GM21737 (cell line): ENCODE measurements at regions not wholly inside any gene's neighbourhood (a gene's known extent, or its start where the extent isn't known, plus 50 kb on each side); places are given as distances from the start of the nearest gene placed in this dataset.

Experiments used
- ATAC-seq: cut with Tn5 transposase; IDR thresholded peaks from one replicate; pipeline ENCODE4 v1.9.1; 2021; ENCODE audit warnings: mild to moderate bottlenecking, moderate library complexity; ENCODE audit not compliant: unreplicated experiment

- no peak for ATAC-seq
These were observed 84.6 kb upstream of the FSTL4 start for GRCh38 chr5:133696782-133697507.

- no peak for ATAC-seq
These were observed 83.8 kb upstream of the FSTL4 start for GRCh38 chr5:133696006-133696584.

- no peak for ATAC-seq
These were observed 82.0 kb upstream of the FSTL4 start for GRCh38 chr5:133694181-133694831.

DNA sequence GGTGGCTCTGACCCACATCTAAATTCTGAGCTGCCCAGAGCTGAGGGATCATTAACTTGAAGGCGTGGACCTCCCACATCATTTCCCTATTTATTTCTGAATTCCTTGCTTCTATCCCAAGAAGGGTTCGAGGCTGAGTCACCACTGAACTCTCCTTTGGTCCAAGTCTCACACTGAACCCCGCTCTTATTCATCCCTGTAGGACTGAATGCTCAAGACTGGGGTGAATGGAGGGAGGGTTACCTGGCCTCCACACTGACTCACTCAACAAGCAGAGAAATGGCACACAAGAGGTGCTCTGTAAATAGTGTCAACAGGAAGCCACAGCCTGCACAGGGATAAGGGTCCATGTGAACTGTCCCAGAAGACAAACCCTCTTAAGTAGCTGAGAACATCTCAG lies 79.1 kb upstream of the FSTL4 start:
- ATAC-seq, result no peak

DNA sequence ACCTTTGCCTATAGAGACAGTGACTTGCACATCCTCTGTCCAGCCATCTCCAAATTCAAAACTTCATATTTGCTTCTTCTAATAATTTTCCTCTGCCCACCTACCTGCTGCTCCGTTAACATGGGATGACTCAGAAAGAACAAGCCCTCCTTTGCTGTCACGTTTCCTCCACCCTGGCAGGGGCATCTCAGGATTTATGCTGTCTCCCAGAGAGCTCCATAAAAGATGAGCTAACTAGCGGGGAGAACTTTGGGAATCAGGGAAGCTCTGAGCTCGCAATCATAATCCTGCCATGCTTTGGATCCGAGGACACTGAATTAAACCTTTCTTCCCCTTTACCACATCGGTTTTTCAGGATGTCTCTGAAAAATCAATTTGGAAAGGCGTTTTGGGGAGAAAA lies 78.4 kb upstream of the FSTL4 start:
- ATAC-seq, result no peak

GRCh38 chr5:133688391-133688790 lies 76.0 kb upstream of the FSTL4 start:
- no peak for ATAC-seq

DNA sequence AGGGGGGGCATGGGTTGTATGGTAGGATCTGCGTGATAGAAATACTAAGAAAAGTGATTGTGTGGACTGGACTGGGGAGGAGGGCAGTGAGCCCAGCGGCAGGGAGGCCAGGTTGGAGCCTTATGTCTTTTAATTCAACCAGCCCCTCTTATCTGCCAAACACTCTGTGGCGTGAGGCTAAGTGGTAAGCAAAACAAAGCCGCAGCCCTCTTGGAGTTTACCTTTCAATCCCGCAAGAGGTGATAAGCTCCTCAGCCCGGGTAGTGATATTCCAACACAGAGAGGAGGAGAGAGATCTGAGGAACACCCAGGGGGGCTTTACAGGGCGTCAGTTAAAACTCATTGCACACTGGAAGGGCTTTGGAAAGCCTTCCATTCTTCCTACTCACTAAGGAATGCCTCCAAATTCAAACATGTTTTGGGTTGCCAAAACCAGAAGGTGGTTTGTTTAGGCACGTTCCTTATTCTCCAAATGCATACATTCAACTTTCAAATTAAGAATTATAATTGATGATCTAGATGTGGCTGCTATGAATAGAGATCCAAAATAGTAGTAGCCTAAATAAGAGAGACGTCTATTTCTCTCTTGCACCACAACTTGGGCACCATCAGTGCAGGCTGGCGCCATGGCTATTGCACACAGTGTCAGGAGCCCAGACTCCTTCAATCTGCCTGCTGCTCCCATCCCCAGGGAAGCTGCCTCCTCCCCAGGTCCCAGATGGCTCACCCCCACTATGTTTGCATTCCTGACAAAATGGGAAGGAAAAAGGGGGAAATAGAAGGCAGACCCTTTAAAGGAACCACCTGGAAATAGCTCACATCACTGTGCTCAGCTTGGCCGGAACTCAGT lies 75.1 kb upstream of the FSTL4 start:
- ATAC-seq, result no peak

DNA sequence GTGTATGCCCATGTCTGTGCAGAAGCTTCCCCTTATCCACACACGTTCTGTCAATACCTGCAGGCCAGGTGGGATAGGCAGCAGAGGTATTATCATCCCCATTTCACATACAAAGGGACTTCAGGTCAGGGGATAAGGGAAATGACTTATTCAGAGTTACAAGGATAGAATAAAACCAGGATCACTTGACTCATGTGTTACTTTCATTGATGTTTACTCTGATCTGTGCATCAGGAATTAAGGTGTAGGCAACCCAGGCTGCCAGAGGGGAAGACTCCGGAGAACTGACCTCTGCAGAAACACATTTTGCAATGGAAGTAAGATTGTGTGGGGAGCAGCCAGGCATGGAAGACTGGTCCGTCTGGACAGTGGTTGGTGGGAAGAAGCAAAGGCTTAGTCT lies 74.2 kb upstream of the FSTL4 start:
- ATAC-seq, result no peak

- no peak for ATAC-seq
These were observed 73.2 kb upstream of the FSTL4 start for GRCh38 chr5:133685402-133686018.

DNA sequence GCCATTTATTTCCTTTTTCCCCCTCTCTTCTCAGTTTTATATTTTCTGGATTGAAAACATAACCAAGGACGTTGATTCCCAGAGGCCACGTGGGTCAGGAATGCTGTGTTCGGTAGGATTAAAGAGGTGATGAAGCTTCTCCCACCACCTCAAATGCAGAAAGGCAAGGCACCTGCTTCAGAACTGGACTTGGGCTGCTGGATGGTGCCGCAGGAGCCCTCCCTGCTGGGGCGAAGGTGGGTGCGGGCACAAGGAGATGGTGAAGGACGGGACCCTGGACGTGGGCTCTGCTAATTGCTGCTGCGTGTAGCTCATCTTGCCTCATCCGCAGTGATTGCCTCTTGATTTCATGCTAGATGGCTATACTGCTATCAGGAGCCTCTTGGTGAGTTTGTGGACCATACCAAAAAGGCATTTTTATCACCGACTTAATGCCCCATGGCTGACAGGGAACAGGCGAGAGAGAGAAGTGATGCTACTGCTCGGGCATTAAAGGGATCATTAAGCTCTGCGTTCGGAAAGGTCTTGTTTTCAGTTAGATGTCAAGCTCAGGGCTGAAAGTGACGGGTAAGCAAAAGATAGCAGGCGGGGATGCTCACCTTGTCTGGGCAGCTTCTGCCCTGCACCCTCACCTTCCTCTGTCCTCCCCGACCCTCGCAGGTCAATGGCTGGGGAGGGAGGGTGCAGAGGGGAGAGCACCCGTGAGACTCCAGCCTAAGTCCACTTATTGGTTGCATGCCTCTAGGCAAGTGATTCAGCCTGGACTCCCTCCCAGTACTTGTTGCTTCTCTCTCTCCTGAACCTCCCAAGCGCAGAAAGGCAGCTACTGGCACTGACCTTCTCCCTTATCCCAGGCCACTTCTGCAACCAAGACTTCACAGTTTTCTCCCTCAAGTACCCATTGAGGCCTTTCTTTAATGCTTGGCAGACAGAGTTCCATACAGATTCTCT lies 71.6 kb upstream of the FSTL4 start:
- ATAC-seq, result no peak

GRCh38 chr5:133682451-133682850 lies 70.1 kb upstream of the FSTL4 start:
- ATAC-seq, result no peak

DNA sequence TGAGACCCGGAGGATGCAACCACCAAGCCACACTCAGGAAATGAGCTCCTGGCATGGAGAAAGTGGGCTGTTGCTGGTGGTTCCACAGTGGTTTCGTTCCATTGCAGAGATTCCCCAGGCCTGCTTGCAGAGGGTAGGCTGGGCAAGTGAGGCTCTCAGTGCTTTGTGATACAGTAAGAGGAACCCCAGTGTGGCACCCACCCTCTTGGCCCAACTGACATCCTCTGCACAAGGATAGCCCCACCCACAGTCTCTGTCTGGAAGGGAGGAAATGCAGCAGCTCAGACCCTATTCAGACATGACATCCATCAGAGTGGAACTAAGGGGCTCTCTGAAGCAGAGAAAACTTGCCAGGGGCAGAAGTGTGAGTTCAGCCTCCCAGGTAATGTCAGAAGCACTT lies 69.6 kb upstream of the FSTL4 start:
- ATAC-seq, result no peak

DNA sequence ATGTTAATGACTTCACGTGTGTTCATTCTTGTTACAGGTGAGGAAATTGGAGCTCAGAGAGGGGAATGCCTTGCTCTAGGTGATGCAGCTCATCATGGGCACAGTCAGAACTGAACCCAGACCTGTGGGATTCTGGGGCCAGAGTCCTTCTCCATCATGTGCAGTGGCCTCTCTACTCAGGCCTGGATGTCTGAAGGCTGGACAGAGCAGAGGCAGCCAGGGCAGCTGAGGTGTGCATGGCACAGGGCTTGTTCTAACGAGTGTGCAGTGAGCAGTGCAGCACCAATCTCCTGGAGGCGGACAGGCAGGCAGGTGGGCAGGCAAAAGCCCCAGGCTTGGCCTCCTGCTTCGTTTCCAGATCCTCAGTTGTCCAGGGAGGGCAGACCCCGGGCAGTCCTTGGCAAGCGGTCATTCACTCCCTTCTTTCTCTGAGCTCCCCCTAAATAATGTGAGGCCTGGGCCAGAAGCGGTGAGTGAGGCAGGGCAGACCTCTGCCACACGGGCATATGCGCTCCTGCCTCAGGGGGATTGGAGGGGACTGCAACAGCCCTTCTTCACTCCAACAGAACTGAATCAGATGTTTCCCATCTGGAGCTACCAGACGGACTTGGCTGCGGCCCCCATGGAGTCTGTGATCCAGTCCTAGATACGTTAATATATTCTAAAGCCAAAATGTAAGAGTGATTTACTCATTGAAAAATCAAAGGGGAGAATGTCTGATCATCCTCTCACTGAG lies 68.7 kb upstream of the FSTL4 start:
- no peak for ATAC-seq

- ATAC-seq, result no peak
These were observed 67.2 kb upstream of the FSTL4 start for GRCh38 chr5:133679534-133679933.

DNA sequence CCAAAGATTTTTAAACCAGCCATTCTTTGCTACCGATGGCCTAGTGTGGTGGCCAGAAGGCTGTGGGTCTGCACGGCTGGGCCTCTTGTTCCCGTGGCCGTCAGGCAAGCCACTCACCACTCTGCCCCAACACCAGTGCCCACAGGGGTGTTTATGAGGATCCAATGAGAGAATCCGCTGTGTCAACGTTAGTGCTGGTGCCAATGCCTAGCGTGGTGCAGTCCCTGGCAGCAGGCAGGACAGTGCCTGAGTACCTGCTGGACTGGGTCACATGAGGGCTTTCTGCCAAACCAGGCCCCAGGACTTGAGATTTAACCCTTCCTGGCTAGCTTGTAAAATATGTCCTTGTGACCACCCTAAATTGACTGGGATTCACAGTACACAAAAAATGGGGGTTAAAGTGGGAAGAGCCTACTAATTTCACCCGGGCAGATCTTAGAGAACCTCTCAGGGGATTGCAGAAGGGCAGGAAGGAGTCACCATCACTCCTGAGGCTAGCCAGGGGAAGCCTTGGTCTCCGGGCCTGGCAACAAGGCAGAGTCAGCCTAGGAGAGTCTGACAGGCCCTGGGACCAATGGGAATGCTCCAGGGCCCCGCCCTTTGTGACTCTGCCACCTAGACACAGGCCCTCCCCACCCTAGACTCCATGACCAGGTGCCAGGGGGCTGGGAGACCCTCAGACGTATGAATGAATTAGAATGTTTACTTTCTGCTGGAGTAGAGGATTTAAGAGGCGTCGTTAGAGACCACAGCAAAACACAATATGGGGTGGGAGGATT lies 63.2 kb upstream of the FSTL4 start:
- no peak for ATAC-seq

GRCh38 chr5:133670336-133670735 lies 58.0 kb upstream of the FSTL4 start:
- no peak for ATAC-seq

DNA sequence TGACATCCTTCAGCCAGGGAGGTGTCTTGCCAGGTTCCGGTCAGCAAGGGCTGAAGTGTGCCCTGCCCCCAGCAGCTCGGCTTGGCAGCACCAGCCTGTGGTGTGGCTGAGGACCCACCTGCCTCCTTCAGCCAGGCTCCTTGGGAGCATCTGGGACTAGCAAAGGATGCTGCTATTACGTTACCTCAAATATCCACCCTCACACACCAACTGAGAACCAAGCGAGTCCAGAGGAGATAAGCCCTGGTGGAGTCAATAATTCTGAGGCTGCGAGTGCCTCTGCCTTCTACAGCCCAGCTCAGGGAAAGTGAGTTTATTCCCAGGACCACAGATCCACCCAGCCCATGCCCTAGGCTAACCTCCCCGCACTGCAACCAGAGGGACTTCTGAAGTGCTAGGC lies 57.1 kb upstream of the FSTL4 start:
- no peak for ATAC-seq

GRCh38 chr5:133668458-133668857 lies 56.1 kb upstream of the FSTL4 start:
- ATAC-seq, result no peak

DNA sequence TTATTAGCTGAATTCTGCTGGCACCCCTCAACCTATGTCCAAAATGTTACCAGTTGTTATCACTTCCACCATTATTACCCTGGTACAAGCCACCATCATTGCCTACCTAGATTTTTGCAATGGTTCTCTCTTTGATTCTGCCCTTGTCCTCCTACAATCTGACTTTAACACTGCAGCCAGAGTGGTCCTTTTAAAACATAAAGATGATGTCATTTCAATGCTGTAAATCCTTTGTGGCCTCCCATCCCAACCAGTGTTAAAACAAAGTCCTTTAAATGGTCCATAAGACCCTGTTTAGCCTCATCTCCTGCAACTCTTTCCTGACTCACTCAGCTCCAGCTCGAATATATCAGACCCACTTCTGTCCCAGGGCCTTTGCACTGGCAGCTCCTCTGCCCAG lies 54.9 kb upstream of the FSTL4 start:
- ATAC-seq, result no peak
